Right lobe of liver (tissue), 4 donors: ENCODE measurements at regions not wholly inside any gene's neighbourhood (a gene's known extent, or its start where the extent isn't known, plus 50 kb on each side); places are given as distances from the start of the nearest gene placed in this dataset.
"Not testable (repeated sequence)": the region's sequence is repeated elsewhere in the genome, so short reads cannot be mapped to it uniquely, and the experiment has no call there.

Experiments
- POLR2A ChIP-seq: fragments of 450-650 bp; IDR thresholded peaks from one replicate; pipeline ENCODE4 v1.6.1; 2017; ENCODE audit warnings: antibody characterized with exemption, mild to moderate bottlenecking
- TF ChIP-seq, protein P1 (sequence below), 4 donors: fragments of 200-600 bp in 3 of 4; fragments of 450-650 bp in 1 of 4; IDR thresholded peaks; one replicate each; pipeline versions ENCODE4 v1.5.1 to v1.8.0; 2016 to 2022; ENCODE audit warnings: antibody characterized with exemption in 4 of 4, mild to moderate bottlenecking in 2 of 4
- donor health status: DM: no; HTN: no; CAD: no.
- donor health status: DM: no; HTN: no; CAD: no.
- donor health status: DM: no; HTN: yes; CAD: no.

DNA sequence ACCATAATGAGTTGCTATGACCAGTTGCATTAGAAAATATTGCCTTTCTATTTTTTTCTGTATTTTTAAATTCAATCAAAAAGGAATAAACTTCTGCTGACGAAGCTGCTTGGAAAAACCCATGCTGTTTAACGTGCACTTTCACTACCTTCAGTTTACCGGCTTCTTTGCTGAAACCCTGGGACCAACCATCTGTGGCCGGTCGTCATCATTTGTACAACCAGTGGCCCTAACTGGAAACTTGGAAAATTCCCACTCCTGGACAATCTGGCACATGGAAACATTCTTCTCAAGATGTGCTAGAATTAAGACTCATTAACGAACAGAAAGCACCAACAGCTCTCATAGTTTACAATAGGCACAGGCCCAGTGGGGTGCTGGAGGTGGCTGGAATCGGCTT is 210.3 kb downstream of the RTP5 start:
- TF ChIP-seq, protein P1, sequence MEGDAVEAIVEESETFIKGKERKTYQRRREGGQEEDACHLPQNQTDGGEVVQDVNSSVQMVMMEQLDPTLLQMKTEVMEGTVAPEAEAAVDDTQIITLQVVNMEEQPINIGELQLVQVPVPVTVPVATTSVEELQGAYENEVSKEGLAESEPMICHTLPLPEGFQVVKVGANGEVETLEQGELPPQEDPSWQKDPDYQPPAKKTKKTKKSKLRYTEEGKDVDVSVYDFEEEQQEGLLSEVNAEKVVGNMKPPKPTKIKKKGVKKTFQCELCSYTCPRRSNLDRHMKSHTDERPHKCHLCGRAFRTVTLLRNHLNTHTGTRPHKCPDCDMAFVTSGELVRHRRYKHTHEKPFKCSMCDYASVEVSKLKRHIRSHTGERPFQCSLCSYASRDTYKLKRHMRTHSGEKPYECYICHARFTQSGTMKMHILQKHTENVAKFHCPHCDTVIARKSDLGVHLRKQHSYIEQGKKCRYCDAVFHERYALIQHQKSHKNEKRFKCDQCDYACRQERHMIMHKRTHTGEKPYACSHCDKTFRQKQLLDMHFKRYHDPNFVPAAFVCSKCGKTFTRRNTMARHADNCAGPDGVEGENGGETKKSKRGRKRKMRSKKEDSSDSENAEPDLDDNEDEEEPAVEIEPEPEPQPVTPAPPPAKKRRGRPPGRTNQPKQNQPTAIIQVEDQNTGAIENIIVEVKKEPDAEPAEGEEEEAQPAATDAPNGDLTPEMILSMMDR (IDR thresholded peaks at IDR 0.05), result not testable (repeated sequence)
- not testable (repeated sequence) for TF ChIP-seq POLR2A
